ENCODE measurements at regions not wholly inside any gene's neighbourhood (a gene's known extent, or its start where the extent isn't known, plus 50 kb on each side); places are given as distances from the start of the nearest gene placed in this dataset.
"Not testable (repeated sequence)": the region's sequence is repeated elsewhere in the genome, so short reads cannot be mapped to it uniquely, and the experiment has no call there.

GRCh38 chr7:65572581-65572980 is 198.9 kb downstream of the ZNF92 start:
- not testable (repeated sequence) for H3K4me3 ChIP-seq (replicated peaks in 1 of 3; ENCODE audit: insufficient read depth in 1 of 3, low read depth in 2 of 3, low read length in 3 of 3); H3K36me3 ChIP-seq (replicated peaks in 1 of 2; ENCODE audit: control insufficient read depth in 1 of 2, insufficient read depth in 2 of 2, low read length in 2 of 2); FAIRE-seq

GRCh38 chr7:65576370-65576769 is 202.7 kb downstream of the ZNF92 start:
- WGBS (ENCODE audit: low lambda C conversion rate) = 69% methylated on average over 1 of the region's 1 CpG
- intact Hi-C loops (cut with micrococcal nuclease; ENCODE audit: unreplicated experiment); H3K4me3 ChIP-seq (replicated peaks in 1 of 3; ENCODE audit: insufficient read depth in 1 of 3, low read depth in 2 of 3, low read length in 3 of 3); in situ Hi-C loops (cut with HindIII; ENCODE audit: extremely low pct_ligation_motif_present, low pct_unique_long_range_greater_than_20kb); H3K9me3 ChIP-seq (ENCODE audit: low read length); ATAC-seq; H3K4me1 ChIP-seq (ENCODE audit: insufficient read depth, low read length); BruUV-seq (replicated peaks); H3K79me2 ChIP-seq (ENCODE audit: insufficient read depth, low read length); H3K27ac ChIP-seq (ENCODE audit: extremely low read length, insufficient read depth, low read length); H3K36me3 ChIP-seq (replicated peaks in 1 of 2; ENCODE audit: control insufficient read depth in 1 of 2, insufficient read depth in 2 of 2, low read length in 2 of 2); CTCF ChIA-PET (ENCODE audit: low intra/inter-chr PET ratio, low total read pairs); DNase-seq (ENCODE audit: low spot score); H3K9ac ChIP-seq (ENCODE audit: insufficient read depth, low read depth, low read length); H4K20me1 ChIP-seq (ENCODE audit: insufficient read depth, low read length); H3K27me3 ChIP-seq (ENCODE audit: control insufficient read depth in 1 of 2, insufficient read depth in 2 of 2, low read length in 2 of 2); H2AFZ ChIP-seq (ENCODE audit: low read length); POLR2A ChIA-PET; H3K4me2 ChIP-seq (ENCODE audit: low read depth, low read length); FAIRE-seq; TF ChIP-seq NONO (CRISPR knock-in tag; conservative IDR thresholded peaks at IDR 0.05); FOXA1 (CRISPR knock-in tag; IDR thresholded peaks at IDR 0.05): not testable (repeated sequence)
- TF ChIP-seq NONO (IDR thresholded peaks at IDR 0.05) (peak; percentile 58; the same call in 1 of the 2 replicates), FOXA1 (IDR thresholded peaks at IDR 0.05) (0 out of 2 replicates have a peak, but pooled peaks have one; percentile 9)

More at GRCh38 chr7:65572581-65572980, 198.9 kb downstream of the ZNF92 start:
- H4K20me1 ChIP-seq (ENCODE audit: insufficient read depth, low read length); H3K27ac ChIP-seq (ENCODE audit: extremely low read length, insufficient read depth, low read length); POLR2A ChIA-PET; BruUV-seq (replicated peaks); intact Hi-C loops (cut with micrococcal nuclease; ENCODE audit: unreplicated experiment); H3K9me3 ChIP-seq (ENCODE audit: low read length); H3K79me2 ChIP-seq (ENCODE audit: insufficient read depth, low read length); H3K27me3 ChIP-seq (ENCODE audit: control insufficient read depth in 1 of 2, insufficient read depth in 2 of 2, low read length in 2 of 2); H3K9ac ChIP-seq (ENCODE audit: insufficient read depth, low read depth, low read length); DNase-seq (ENCODE audit: low spot score); H2AFZ ChIP-seq (ENCODE audit: low read length); ATAC-seq; in situ Hi-C loops (cut with HindIII; ENCODE audit: extremely low pct_ligation_motif_present, low pct_unique_long_range_greater_than_20kb); CTCF ChIA-PET (ENCODE audit: low intra/inter-chr PET ratio, low total read pairs); H3K4me1 ChIP-seq (ENCODE audit: insufficient read depth, low read length); H3K4me2 ChIP-seq (ENCODE audit: low read depth, low read length): not testable (repeated sequence)
- WGBS (ENCODE audit: low lambda C conversion rate) = 42% methylated on average over 30 of the region's 35 CpGs

- in situ Hi-C loops (cut with HindIII; ENCODE audit: extremely low pct_ligation_motif_present, low pct_unique_long_range_greater_than_20kb); ATAC-seq; H3K4me1 ChIP-seq (ENCODE audit: insufficient read depth, low read length); H3K4me2 ChIP-seq (ENCODE audit: low read depth, low read length); H3K27ac ChIP-seq (ENCODE audit: extremely low read length, insufficient read depth, low read length); CTCF ChIA-PET (ENCODE audit: low intra/inter-chr PET ratio, low total read pairs); H3K27me3 ChIP-seq (ENCODE audit: control insufficient read depth in 1 of 2, insufficient read depth in 2 of 2, low read length in 2 of 2); H4K20me1 ChIP-seq (ENCODE audit: insufficient read depth, low read length); POLR2A ChIA-PET; H2AFZ ChIP-seq (ENCODE audit: low read length); FAIRE-seq; BruUV-seq (replicated peaks); H3K4me3 ChIP-seq (replicated peaks in 1 of 3; ENCODE audit: insufficient read depth in 1 of 3, low read depth in 2 of 3, low read length in 3 of 3); intact Hi-C loops (cut with micrococcal nuclease; ENCODE audit: unreplicated experiment); H3K9me3 ChIP-seq (ENCODE audit: low read length); H3K9ac ChIP-seq (ENCODE audit: insufficient read depth, low read depth, low read length); DNase-seq (ENCODE audit: low spot score); H3K36me3 ChIP-seq (replicated peaks in 1 of 2; ENCODE audit: control insufficient read depth in 1 of 2, insufficient read depth in 2 of 2, low read length in 2 of 2); H3K79me2 ChIP-seq (ENCODE audit: insufficient read depth, low read length): not testable (repeated sequence)
- WGBS (ENCODE audit: low lambda C conversion rate) = 21% methylated on average over 2 of the region's 2 CpGs
Observed at GRCh38 chr7:65582518-65583119, 209.0 kb downstream of the ZNF92 start.

- intact Hi-C loops (cut with micrococcal nuclease; ENCODE audit: unreplicated experiment); DNase-seq (ENCODE audit: low spot score); H3K36me3 ChIP-seq (replicated peaks in 1 of 2; ENCODE audit: control insufficient read depth in 1 of 2, insufficient read depth in 2 of 2, low read length in 2 of 2); H3K4me3 ChIP-seq (replicated peaks in 1 of 3; ENCODE audit: insufficient read depth in 1 of 3, low read depth in 2 of 3, low read length in 3 of 3); BruUV-seq (replicated peaks); in situ Hi-C loops (cut with HindIII; ENCODE audit: extremely low pct_ligation_motif_present, low pct_unique_long_range_greater_than_20kb); CTCF ChIA-PET (ENCODE audit: low intra/inter-chr PET ratio, low total read pairs); H3K4me2 ChIP-seq (ENCODE audit: low read depth, low read length); POLR2A ChIA-PET; H3K27me3 ChIP-seq (ENCODE audit: control insufficient read depth in 1 of 2, insufficient read depth in 2 of 2, low read length in 2 of 2); H4K20me1 ChIP-seq (ENCODE audit: insufficient read depth, low read length); ATAC-seq; H3K9me3 ChIP-seq (ENCODE audit: low read length); FAIRE-seq; H3K79me2 ChIP-seq (ENCODE audit: insufficient read depth, low read length); H3K9ac ChIP-seq (ENCODE audit: insufficient read depth, low read depth, low read length); H2AFZ ChIP-seq (ENCODE audit: low read length); H3K27ac ChIP-seq (ENCODE audit: extremely low read length, insufficient read depth, low read length); H3K4me1 ChIP-seq (ENCODE audit: insufficient read depth, low read length): not testable (repeated sequence)
- WGBS (ENCODE audit: low lambda C conversion rate) = 6% methylated on average over 1 of the region's 1 CpG
Observed at GRCh38 chr7:65602495-65602894, 228.8 kb downstream of the ZNF92 start.
